VCaP (cell line): ENCODE measurements at regions not wholly inside any gene's neighbourhood (a gene's known extent, or its start where the extent isn't known, plus 50 kb on each side); places are given as distances from the start of the nearest gene placed in this dataset.

ENCODE experiments used
- H3K27ac ChIP-seq: fragments of 450-650 bp; 2 replicates; pipeline ENCODE4 v1.5.1; 2017
- CTCF ChIP-seq: fragments of 450-650 bp; conservative IDR thresholded peaks from 2 replicates; pipeline ENCODE4 v1.5.1; 2017; ENCODE audit warnings: mild to moderate bottlenecking, moderate library complexity

DNA sequence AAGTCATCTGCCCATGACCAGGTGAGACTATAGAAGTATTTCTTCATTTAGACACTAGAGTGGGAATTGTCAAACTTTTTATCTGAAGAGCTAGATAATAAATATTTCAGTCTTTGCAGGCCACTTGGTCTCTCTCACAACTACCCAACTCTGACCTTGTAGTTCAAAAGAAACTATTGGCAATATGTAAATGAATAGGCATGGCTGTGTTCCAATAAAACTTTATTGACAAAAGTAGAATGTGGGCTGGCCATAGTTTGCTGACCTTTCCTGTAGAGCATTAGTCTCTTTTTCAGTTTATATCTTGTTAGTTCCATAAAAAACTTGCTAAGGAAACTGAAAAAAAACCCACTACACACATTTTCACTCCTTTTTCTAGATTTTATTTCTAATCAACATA, 535.5 kb downstream of the PRR16 start:
- no peak for TF ChIP-seq CTCF
- H3K27ac ChIP-seq, result no peak overlapping the region

DNA sequence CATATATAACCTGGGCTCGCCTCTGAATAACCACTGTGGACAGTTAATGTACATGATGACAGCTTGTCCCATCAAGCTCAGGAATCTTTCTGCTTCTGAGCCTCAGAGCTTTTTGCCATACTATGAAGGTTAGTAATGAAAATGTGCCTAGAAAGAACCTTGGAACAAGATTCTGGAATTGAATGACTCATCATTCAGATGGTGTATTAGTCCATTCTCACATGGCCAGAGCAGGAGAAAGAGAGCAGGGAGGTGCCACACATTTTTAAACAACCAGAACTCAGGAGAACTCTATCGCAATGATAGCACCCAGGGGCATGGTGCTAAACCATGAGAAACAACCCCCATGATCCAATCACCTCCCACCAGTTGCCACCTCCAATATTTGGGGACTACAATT, 542.1 kb downstream of the PRR16 start:
- no peak overlapping the region for H3K27ac ChIP-seq
- TF ChIP-seq CTCF, result no peak

DNA sequence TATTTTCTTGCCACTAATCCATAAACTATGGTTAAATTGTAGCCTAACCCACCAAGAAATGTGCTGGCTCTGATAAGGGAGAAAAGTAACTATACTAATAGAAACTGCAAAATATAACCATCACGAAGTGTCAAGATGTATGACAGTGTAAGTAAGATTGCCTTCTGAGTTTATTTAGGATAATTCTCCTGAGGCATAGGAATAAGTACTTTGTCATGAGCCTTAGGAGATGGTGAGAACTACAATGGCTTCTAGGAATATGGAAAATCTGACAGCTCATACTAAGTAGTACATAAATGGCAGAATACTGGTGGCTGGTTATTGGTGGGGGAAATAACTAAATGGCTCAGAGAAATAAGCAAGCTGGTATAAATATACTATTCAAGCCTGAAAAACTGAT, 543.9 kb downstream of the PRR16 start:
- no peak for TF ChIP-seq CTCF
- no peak overlapping the region for H3K27ac ChIP-seq

DNA sequence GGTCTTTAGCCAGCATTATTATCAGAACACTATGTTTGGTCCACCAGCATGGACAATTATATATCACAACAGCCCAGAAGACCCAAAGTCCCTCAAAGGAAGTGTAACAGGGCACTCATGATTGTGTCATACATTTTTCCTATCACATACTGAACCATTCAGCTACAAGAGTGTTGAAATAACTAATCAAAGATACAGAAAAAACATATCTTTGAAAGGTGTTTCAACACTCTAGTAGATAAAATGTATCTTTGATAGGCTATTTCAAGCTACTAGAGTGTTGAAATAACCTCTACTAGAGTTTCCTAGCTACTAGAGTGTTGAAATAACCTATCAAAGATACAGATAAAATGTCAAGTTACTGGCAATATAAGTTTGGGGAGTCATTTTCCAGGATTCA, 545.0 kb downstream of the PRR16 start:
- no peak for TF ChIP-seq CTCF
- H3K27ac ChIP-seq, result no peak overlapping the region

DNA sequence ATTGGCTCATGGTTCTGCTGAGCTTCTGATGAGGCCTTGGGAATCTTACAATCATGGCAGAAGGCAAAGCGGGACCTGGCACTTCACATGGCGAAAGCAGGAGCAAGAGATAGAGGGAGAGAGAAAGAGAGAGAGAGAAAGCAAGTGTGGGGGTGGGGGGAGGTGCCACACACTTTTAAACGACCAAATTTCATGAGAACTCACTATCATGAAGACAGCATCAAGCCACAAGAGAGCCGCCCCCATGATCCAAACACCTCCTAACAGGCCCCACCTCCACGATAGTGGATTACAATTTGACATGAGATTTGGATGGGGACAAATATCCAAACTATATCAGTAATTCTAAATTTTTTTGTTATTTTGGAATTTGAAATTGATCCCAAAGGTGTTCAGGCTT, 553.9 kb downstream of the PRR16 start:
- no peak overlapping the region for H3K27ac ChIP-seq
- TF ChIP-seq CTCF, result no peak

GRCh38 chr5:121019106-121019505, 555.0 kb downstream of the PRR16 start:
- H3K27ac ChIP-seq, result no peak overlapping the region
- no peak for TF ChIP-seq CTCF

DNA sequence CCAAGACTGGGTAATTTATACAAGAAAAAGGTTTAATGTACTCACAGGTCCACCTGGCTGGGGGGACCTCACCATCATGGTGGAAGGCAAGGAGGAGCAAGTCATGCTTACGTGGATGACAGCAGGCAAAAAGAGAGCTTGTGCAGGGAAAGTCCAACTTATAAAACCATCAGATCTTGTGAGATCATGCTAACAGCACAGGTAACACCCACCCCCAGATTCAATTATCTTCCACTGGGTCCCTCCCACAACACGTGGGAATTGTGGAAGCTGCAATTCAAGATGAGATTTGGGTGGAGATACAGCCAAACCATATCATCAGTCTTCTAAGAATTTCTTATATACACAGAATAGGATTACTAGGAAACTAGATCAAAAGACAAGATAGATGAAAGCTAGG, 555.6 kb downstream of the PRR16 start:
- no peak overlapping the region for H3K27ac ChIP-seq
- no peak for TF ChIP-seq CTCF

DNA sequence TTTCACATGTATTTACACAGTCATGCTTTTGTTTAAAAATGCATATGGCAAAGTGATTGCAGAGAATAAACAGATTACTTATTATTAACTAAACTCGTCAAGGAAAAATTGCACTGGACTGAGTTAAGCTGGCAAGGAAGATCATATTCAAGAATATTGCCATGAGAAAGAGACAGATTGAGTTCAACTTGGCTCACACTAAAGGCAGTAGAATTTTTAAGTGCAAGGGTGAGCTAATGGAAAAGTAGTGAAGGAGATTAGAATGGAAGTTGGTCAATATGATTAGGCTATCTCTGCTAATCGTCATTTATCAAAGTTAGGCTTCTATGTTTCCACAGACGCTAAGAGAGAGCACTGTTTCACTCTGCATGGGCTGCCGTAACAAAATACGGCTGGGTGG, 557.6 kb downstream of the PRR16 start:
- no peak overlapping the region for H3K27ac ChIP-seq
- no peak for TF ChIP-seq CTCF
